ENCODE measurements at regions not wholly inside any gene's neighbourhood (a gene's known extent, or its start where the extent isn't known, plus 50 kb on each side); places are given as distances from the start of the nearest gene placed in this dataset.

- TF ChIP-seq CTCF (conservative IDR thresholded peaks at IDR 0.05; ENCODE audit: low read depth, low read length) = no peak
- DNase-seq (ENCODE audit: low read depth) = no peak
- H3K4me3 ChIP-seq (ENCODE audit: low read depth, low read length) = no peak overlapping the region
These were observed 299.1 kb upstream of the ADAMTS5 start for GRCh38 chr21:27265949-27266348.

- TF ChIP-seq CTCF (conservative IDR thresholded peaks at IDR 0.05; ENCODE audit: low read depth, low read length) = no peak
- no peak for DNase-seq (ENCODE audit: low read depth)
- no peak overlapping the region for H3K4me3 ChIP-seq (ENCODE audit: low read depth, low read length)
These were observed 298.6 kb upstream of the ADAMTS5 start for GRCh38 chr21:27265492-27265891.

GRCh38 chr21:27261676-27262075, 294.8 kb upstream of the ADAMTS5 start:
- no peak overlapping the region for H3K4me3 ChIP-seq (ENCODE audit: low read depth, low read length)
- no peak for TF ChIP-seq CTCF (conservative IDR thresholded peaks at IDR 0.05; ENCODE audit: low read depth, low read length)
- peak; percentile 10 for DNase-seq (ENCODE audit: low read depth)

GRCh38 chr21:27260728-27261127, 293.8 kb upstream of the ADAMTS5 start:
- no peak for TF ChIP-seq CTCF (conservative IDR thresholded peaks at IDR 0.05; ENCODE audit: low read depth, low read length)
- no peak overlapping the region for H3K4me3 ChIP-seq (ENCODE audit: low read depth, low read length)

GRCh38 chr21:27258742-27259448, 292.0 kb upstream of the ADAMTS5 start:
- no peak overlapping the region for H3K4me3 ChIP-seq (ENCODE audit: low read depth, low read length)
- DNase-seq (ENCODE audit: low read depth) = no peak
- no peak for TF ChIP-seq CTCF (conservative IDR thresholded peaks at IDR 0.05; ENCODE audit: low read depth, low read length)

More at GRCh38 chr21:27260728-27261127, 293.8 kb upstream of the ADAMTS5 start:
- DNase-seq (ENCODE audit: low read depth) = no peak

- DNase-seq (ENCODE audit: low read depth) = no peak
- H3K4me3 ChIP-seq (ENCODE audit: low read depth, low read length) = no peak overlapping the region
These were observed 291.1 kb upstream of the ADAMTS5 start for GRCh38 chr21:27257908-27258556.

More at GRCh38 chr21:27257908-27258556, 291.1 kb upstream of the ADAMTS5 start:
- TF ChIP-seq CTCF (conservative IDR thresholded peaks at IDR 0.05; ENCODE audit: low read depth, low read length) = no peak

Data from choroid plexus epithelial cell (primary cell).